Skeletal muscle cell (primary cell): ENCODE measurements at regions not wholly inside any gene's neighbourhood (a gene's known extent, or its start where the extent isn't known, plus 50 kb on each side); places are given as distances from the start of the nearest gene placed in this dataset.
"Not testable (repeated sequence)": the region's sequence is repeated elsewhere in the genome, so short reads cannot be mapped to it uniquely, and the experiment has no call there.

Source experiments
- DNase-seq: peaks from one replicate; pipeline ENCODE4 v3.0.0-alpha.2; 2010; ENCODE audit warnings: low read depth
- H3K4me3 ChIP-seq: 2 replicates; pipeline ENCODE4 v1.5.1; 2011; ENCODE audit warnings: low read depth, mild to moderate bottlenecking, control low read depth, low read length, moderate library complexity

DNA sequence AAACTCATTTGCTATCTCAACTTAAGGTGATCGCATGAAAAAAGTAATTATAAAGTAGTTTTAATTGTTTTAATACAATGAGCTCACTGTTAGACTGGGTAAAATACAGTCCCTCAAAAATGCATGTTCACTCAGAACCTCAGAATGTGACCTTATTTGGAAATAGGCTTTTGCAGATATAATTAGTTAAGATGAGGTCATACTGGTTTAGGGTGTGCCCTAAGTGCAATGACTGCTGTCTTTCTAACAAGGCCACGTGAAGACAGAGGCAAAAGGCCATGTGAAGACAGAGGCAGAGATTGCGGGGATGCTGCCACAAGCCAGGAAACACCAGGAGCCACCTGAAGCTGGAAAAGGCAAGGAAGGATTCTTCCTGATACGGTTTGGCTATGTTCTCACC, 262.1 kb downstream of the NKX6-1 start:
- H3K4me3 ChIP-seq, result no peak overlapping the region
- DNase-seq, result no peak

DNA sequence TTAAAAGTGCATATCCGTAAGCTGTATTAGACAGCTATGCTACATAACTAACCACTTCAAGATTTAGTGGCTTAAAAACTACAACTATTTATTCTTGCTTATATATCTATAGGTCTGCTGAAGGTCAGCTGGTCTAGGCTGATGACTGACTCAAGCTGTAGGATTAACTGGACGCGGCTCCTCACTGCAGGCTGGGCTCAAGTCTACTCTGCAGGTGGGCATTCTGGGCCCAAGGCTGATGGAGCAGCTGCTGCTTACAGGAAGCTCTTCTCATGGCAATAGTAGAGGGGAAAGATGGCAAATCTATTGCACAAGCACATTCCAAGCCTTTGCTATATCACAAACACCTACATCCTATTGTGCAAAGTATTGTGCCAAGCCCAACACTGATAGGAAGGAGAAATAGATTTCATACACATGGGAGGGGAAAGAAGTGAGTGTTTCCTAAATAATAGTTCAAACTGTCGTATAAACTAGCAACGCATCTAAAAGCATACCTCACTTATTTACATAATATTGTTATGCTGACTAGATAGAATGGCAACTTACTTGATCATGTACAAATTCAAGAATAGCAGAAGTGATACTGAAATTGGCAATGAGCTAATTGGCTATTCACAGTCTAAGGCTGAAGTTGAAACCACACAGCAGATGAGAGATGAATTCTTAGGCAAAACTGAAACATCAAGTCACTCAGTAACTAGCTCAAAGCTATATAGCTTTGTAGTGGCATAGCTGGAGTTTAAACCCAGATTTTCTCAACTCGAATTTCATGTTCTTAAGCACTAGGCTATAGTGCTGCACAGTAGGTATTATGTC, 263.8 kb downstream of the NKX6-1 start:
- H3K4me3 ChIP-seq, result no peak overlapping the region
- no peak for DNase-seq

DNA sequence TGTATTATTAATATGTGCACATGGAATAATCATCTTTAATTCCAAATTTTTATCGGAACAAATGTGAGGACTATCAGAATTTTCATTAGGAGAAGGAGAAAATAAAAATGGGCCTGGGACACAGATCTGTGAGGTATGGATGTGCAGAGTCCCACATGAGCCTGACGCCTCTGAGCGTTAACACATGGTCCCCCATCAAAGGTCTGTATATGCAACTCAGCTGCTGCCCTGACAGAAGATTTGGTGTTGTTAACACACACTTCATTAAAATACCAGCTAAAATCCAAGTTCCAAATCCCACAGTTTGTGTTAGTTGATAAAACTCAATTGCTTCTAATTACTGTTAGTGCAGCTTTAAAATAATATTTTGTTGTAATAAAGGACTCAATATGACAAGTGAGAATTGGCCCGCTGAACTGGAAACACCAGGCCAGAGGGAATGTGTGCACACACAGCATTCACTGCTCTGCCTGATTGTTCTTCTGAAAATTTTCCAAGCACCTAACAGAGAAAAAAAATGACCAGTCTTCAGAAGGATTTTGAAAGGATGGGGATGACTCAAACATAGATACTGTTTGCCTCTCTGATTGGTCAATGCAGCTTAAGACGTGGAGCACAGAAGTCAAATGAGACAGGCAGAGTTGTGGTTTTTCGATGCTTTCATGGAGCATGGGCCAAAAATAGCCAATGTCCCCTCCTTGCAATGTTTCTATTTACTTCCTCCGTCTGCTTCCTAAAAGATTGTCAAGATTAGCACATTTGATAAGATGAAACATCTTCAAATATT, 266.6 kb downstream of the NKX6-1 start:
- no peak for DNase-seq
- H3K4me3 ChIP-seq, result no peak overlapping the region

DNA sequence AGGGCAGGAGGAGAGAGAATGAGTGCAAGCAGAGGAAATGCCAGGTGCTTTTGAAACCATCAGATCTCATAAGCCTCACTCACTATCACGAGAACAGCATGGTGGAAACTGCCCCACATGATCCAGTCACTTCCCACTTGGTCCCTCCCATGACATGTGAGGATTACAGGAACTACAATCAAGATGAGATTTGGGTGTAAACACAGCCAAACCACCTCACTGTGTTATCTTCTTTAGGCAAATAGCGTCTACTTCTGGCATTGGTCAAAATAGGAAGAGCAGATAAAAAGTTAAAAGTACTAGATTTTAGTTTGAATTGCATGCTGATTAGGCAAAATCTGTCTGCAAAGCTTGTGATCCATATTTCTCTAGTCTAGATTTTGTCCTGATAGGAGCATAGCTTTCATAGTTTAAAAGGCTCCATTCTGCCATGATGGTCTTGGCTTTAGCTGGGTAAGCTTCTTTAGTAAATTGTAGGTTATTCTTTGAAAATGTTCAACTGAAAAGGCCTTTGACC, 267.5 kb downstream of the NKX6-1 start:
- H3K4me3 ChIP-seq, result no peak overlapping the region
- DNase-seq, result no peak

DNA sequence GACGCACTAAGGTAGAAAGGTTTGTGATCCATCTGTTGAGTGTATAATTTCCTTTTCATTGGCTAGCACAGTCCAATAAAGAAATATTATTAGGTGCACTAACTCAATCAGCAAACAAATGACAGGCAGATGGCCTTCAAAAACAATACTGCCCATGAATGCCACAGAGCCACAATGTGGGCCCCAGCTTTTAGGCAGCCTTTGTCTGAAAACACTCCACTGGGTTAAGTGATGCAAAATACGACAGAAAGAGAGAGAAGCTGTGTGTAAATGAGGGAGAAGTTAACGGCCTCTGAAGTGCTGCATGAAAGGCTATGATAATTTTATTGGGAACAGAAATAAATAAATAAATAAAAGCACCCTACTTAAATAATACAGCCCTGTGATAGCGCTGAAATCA, 274.6 kb downstream of the NKX6-1 start:
- no peak overlapping the region for H3K4me3 ChIP-seq
- no peak for DNase-seq

DNA sequence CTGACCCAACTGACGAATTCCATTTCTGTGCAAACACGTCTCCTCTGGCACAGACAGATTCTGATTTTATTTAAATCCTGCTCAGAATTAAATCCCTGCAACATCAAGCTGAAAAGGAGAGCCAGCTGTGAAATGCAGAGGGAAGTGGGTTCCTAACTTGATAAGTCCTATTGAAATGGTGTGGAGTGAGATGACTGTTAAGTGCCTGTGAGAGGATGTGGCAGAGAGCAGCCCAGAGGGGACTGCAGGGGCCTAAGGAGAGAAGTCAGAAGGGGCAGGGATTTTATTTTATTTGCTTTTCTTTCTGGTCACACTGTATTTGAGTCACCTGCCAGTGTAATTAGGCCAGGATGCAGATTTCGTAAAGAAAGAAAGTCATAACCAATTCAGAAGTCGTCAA, 277.4 kb downstream of the NKX6-1 start:
- no peak overlapping the region for H3K4me3 ChIP-seq
- DNase-seq, result no peak

DNA sequence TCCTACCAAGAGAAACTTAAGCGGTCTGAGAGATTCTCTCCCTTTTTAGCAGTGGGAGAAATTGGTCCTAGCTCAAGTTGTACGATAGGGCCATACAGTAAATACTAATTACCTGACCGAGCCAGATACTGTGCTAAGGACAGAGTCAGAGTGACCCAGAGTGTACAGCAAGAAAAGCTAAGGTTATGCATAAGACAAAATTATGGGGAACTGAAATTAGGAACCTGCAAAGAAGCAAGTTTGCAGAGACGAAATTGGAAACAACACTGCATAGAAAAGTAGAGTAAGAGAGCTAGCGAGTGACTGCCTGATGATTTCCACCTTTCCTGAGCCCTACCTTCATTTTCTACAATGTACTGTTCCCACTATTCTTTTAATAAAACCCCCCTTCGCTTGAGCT, 278.1 kb downstream of the NKX6-1 start:
- no peak overlapping the region for H3K4me3 ChIP-seq

DNA sequence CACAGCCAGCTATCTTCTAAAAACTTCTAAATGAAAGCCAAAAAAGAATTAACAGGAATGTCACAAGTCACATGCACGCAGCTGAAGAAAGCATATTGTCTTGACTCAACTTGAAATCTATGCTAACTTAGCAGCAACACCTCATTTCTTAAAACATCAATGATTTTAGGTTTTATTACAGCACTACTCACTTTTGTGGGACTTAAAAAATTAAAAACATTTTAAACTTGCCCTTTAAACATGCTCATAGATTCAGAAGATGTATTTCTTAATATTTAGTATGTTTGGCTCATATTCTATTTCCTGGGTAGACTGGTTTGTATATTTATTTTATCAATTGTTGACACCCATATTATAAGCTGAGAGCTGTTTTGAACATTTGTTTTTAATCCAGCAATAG, 279.4 kb downstream of the NKX6-1 start:
- H3K4me3 ChIP-seq, result no peak overlapping the region
- DNase-seq, result no peak

More for the DNA sequence above, 278.1 kb downstream of the NKX6-1 start:
- no peak for DNase-seq

DNA sequence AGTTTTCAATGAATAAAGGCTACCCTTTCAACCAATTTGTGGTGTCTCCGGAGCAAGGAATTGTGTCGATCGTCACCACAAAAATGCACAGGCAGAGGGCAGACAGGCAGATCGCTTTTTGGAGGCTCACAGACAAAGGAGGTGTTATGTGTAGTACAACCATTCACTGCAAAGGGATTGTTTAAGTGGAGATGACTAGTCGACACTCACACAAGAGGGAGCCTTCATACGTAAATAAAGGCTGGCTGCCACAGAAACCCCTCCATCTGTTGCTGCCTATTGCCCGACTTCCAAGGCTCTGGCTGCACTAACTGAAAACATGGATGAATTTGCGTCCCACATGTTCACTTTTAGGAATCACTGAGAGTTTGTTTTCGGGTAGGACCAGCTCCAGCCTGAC, 281.1 kb downstream of the NKX6-1 start:
- no peak overlapping the region for H3K4me3 ChIP-seq
- no peak for DNase-seq

DNA sequence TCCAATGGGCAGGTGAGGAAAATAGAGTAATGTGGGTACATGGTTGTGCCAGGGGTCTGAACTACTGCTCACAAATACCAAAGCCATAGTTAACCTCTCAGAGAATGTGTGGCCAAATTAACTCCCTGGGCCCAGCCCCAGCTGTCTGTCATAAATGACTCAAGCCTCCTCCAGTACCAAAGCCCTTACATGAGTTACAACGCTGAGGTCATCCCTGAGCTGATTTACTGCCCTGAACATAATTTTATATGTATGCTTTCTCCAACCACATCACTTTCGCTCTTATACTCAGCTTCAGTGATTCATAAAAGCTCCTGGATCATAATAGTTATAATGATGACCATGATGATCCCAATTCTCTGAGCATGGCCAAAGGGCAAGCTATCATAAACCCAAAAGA, 283.9 kb downstream of the NKX6-1 start:
- no peak overlapping the region for H3K4me3 ChIP-seq
- no peak for DNase-seq

DNA sequence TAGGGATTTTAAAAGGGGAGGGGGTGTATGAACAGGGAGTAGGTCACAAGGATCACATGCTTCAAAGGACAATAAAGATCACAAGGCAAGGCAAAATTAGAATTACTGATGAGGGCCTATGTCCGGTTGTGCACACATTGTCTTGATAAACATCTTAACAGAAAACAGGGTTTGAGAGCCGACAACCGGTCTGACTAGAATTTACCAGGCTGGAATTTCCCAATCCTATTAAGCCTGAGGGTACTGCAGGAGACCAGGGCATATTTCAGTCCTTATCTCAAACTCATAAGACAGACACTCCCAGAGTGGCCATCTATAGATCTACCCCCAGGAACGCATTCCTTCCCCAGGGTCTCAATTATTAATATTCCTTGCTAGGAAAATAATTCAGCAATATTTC, 292.9 kb downstream of the NKX6-1 start:
- DNase-seq, H3K4me3 ChIP-seq: not testable (repeated sequence)

DNA sequence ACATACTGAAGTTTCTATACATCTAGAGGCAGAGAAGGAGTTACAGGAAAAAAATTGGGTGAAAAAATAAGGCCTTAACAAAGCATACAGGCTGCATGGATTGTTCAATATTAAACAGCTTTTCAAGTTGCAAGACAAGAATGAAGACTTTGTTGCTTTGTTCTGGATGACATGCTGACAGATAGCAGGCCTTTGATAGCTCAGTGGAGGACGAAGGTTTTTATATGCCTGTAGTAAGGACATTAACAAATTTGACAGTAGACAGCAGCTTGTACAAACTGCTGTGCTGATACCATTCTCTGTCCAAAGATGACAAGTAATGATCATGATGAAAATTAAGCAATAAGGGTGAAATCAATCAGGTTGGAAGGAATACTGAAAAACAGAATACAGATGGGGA, 309.9 kb downstream of the NKX6-1 start:
- DNase-seq, result no peak
- no peak overlapping the region for H3K4me3 ChIP-seq

DNA sequence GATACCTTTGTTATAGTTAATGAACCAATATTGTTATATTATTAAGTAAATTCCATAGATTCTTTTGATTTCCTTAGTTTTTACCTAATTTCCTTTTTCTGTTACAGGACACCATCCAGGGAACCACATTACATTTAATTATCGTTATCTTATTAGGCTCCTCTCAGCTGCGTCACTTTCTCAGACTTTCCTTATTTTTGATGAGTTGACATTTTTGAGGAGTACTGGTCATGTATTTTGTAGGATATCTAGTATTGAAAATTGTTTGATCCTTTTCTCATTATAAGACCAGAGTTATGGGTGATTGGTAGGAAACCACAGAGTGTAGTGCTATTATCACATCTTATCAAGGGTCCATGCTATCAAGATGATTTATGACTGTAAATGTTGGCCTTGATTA, 319.7 kb downstream of the NKX6-1 start:
- H3K4me3 ChIP-seq, result no peak overlapping the region
- no peak for DNase-seq

DNA sequence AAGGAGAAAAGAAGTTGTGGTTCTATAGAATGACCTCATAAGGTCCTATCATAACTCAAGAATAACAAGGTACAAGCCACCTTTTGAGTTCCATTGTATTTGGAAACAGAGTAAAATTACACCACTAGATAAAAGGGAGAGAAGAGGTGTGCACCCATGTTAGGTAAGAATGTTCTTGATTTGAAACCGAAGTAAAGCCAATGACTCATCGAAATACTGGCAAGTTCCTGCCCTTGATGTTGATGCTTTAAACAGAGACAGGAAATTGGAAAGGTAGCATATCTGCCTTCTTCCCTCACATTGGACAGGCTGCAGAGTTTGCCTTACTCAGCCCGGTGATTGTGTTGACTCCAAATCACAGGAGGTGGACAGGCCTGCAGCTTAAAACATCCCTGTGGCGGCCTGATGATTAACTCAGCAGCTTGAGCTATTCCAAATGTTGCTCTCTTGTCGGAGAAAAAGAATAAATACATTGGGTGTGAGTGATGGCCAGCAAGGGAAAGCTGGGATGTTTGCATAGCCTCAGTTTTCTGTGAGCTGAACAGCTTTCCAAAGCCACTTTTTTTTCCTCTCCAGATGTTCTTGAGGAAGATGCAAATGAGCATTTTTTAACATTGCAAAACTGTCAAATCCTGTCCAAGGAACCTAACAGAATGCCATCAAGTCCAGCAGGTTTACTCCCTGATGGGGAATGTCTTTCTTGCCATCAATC, 321.1 kb downstream of the NKX6-1 start:
- no peak for DNase-seq
- no peak overlapping the region for H3K4me3 ChIP-seq

DNA sequence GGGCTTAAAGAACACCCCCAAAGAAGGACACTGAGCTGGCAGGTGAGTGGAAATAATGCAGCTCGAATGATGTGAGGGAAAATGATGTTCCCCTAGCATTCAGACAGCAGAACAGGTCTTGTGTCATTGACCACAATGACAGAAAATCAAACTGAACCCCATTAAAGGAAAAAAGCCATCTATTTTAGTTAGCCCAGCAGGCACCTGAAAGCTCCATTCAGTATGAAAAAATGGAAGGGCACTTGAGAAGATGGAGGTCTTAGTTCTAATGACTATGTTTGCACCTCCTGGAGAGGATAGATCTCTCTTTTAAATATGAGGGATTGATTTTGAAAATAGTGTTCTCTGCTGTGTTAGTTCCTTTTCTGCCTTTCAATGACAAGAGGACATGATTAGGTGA, 323.1 kb downstream of the NKX6-1 start:
- no peak overlapping the region for H3K4me3 ChIP-seq

DNA sequence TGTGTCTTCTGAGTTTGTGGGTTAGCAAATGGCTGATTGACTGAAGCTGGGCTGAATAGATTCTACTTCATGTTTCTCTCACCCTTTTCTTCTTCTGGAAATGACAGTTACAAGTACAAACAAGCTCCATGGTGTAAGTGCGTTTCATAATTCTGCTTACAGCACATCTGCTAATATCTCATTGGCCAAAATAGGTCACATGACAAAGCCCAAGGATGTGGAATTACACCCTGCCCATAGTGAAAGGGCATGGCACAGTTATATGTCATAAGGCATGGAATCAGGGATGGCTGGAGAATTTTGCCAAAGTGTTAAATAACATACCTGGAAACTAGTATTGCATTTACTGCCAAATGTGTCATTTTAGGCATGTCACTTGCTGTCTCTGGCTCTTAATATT, 327.2 kb downstream of the NKX6-1 start:
- no peak for DNase-seq
- no peak overlapping the region for H3K4me3 ChIP-seq

More for the DNA sequence above, 323.1 kb downstream of the NKX6-1 start:
- no peak for DNase-seq

DNA sequence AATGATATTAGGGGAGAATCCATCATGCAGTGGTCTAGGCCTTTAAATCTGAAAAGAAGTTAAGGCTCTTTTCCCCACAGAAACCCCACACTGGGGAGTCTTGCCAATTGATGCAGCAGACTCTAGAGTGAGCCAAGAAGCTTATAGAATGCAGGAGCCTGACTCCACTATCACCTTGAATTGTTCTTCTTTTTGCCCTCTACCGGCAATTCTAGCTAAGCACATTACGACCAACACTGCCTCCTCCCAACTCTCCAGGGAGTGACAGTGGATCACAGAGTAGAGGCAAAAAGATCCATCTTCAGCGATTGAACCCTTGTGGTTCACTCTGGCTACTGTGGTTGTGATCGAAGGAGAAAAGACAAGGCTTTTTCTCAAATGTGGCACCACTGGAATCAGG, 331.5 kb downstream of the NKX6-1 start:
- no peak overlapping the region for H3K4me3 ChIP-seq
- DNase-seq, result no peak

DNA sequence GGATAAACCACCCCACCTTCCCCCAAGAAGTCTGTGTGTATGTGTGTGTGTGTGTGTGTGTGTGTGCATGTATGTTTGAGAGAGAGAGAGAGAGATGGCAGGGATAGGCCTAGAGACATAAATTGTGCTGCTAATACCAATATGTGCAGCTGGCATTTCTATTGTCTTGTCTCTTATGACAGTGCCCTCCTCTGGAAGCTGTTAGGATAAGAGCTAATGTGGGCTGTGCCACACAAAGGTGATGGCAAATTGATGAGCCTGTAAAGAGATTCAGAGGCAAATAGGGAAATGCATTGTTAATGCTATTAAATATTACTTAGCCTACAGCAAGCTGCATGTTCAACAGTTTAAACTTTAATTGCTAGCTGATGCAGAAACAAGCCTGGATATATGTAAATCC, 332.0 kb downstream of the NKX6-1 start:
- H3K4me3 ChIP-seq, result no peak overlapping the region
- DNase-seq, result no peak

DNA sequence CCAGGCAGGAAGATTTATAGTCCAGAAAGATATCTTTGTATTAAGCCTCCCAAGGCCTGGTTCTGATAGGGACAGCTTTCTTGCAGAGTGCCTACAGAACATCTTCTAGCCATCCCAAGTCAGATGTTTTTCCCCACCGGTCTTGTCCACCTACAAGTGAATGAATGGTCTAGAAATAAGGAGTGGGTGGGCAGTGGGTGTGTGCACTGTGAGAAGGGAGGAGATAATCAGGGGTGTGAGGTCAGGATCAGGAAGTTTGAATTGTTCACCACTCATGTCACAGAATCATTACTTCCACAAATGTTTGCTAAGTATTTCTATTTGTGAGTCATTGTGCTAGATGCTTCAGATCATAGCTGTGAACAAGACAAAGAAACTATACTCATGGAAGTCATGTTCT, 332.6 kb downstream of the NKX6-1 start:
- DNase-seq, result no peak
- H3K4me3 ChIP-seq, result no peak overlapping the region

DNA sequence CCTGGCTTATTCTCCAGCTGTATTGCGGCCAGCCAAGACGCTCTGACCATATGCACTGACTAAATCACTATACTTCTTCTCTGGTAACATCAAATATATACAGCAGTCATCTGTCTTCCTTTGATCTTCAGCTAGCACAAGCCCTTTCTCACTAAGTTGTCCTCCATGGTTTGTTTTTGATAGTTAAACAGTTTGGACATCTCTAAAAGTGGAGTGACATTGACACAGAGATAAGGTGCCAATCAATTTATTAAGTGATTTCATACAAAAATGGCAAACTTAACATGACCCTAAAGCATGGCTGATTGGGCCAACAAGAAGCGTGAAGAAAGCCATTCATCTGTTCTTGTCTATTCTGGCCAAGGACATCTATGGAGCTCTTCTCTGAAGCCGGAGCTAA, 334.9 kb downstream of the NKX6-1 start:
- no peak for DNase-seq
- no peak overlapping the region for H3K4me3 ChIP-seq
